Gastroesophageal sphincter (tissue), 3 donors: ENCODE measurements at regions not wholly inside any gene's neighbourhood (a gene's known extent, or its start where the extent isn't known, plus 50 kb on each side); places are given as distances from the start of the nearest gene placed in this dataset.

Experiments
- EP300 ChIP-seq: sonication (generic); formaldehyde crosslinking; IDR thresholded peaks from one replicate; pipeline ENCODE4 v1.6.1; 2017; ENCODE audit warnings: antibody characterized with exemption, mild to moderate bottlenecking
- POLR2A ChIP-seq, 2 donors: fragments of 450-650 bp; IDR thresholded peaks; one replicate each; pipeline ENCODE4 v1.6.1; 2017; ENCODE audit warnings: antibody characterized with exemption in 2 of 2, mild to moderate bottlenecking in 2 of 2, moderate library complexity in 1 of 2
- POLR2AphosphoS5 ChIP-seq: sonication (generic); formaldehyde crosslinking; IDR thresholded peaks from one replicate; pipeline ENCODE4 v1.6.1; 2017; ENCODE audit warnings: antibody characterized with exemption
- TF ChIP-seq, protein P1 (sequence below), 4 experiments: fragments of 200-600 bp in 2 of 4; fragments of 450-650 bp in 2 of 4; sonication (generic) in 1 of 4; IDR thresholded peaks; one replicate each; pipeline ENCODE4 v1.5.1; 2017 to 2019; ENCODE audit warnings: antibody characterized with exemption in 4 of 4, mild to moderate bottlenecking in 2 of 4, moderate library complexity in 2 of 4

DNA sequence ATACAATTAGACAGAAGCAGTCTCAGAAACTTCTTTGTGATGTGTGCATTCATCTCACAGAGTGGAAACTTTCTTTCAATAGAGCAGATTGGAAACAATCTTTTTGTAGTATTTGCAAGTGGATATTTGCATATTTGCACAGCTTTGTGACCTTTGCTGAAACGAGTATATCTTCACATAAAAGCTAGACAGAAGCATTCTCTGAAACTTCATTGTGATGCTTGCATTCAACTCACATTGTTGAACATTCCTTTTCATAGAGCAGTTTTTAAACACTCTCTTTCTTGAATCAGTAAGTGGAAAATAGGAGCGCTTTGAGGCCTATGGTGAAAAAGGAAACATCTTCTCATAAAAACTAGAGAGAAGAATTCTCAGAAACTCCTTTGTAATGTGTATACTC, 657.9 kb upstream of the ZNF337 start:
- no peak for TF ChIP-seq POLR2AphosphoS5
- TF ChIP-seq, protein P1, sequence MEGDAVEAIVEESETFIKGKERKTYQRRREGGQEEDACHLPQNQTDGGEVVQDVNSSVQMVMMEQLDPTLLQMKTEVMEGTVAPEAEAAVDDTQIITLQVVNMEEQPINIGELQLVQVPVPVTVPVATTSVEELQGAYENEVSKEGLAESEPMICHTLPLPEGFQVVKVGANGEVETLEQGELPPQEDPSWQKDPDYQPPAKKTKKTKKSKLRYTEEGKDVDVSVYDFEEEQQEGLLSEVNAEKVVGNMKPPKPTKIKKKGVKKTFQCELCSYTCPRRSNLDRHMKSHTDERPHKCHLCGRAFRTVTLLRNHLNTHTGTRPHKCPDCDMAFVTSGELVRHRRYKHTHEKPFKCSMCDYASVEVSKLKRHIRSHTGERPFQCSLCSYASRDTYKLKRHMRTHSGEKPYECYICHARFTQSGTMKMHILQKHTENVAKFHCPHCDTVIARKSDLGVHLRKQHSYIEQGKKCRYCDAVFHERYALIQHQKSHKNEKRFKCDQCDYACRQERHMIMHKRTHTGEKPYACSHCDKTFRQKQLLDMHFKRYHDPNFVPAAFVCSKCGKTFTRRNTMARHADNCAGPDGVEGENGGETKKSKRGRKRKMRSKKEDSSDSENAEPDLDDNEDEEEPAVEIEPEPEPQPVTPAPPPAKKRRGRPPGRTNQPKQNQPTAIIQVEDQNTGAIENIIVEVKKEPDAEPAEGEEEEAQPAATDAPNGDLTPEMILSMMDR (IDR thresholded peaks at IDR 0.05), result no peak
- no peak for TF ChIP-seq EP300
- TF ChIP-seq POLR2A (IDR thresholded peaks at IDR 0.05), result no peak
